ENCODE measurements at regions not wholly inside any gene's neighbourhood (a gene's known extent, or its start where the extent isn't known, plus 50 kb on each side); places are given as distances from the start of the nearest gene placed in this dataset.

DNA sequence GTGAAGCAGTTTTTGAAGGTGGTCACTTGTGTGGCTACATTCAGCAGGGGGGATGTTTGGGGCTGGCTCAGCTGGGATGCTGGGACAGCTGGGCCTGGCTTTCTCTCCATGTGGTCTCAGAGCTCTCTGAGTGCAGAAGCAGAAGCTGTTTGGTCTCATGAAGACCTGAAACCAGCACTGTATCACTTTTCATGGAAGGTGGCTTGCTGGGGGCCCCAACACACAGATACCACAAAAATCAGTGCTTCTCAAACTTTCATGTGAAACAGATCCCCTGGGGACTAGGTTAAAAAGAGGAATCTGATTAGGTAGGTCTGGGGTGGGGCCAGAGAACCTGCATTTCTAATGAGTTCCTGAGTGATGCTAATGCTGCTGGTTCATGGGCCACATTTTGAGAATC, 347.3 kb downstream of the DHX35 start:
- Histone ChIP-seq H3K9ac (ENCODE audit: low read length) (no peak overlapping the region), H3K27ac (ENCODE audit: low read depth, low read length) (no peak overlapping the region), H3K36me3 (ENCODE audit: control insufficient read depth, insufficient read depth, low read length) (no peaks in the 10 kb centered on the region), H3K27me3 (ENCODE audit: control insufficient read depth, insufficient read depth, low read length) (no peaks in the 10 kb centered on the region), H3K4me3 (ENCODE audit: low read length) (no peak overlapping the region), H3K4me1 (ENCODE audit: control insufficient read depth, insufficient read depth, low read length) (no peaks in the 10 kb centered on the region)

DNA sequence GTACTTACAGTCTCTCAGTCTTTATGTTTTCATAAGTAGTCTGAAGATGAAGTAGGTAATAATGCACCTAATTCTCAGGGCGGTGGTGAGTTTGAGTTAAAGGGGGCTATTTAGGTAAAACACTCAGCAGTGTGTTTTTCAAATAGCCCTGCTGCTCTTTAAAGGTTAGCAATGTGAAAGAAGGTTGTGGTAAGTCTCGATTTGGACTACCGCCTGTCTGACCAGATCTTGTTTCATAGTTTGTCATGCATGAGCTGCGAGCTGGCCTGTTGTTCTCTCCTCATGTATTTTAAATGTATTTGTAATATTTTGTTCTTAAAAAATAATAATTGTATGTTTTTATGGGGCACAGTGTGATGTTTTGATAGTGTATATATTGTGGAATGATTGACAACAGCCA, 340.2 kb downstream of the DHX35 start:
- Histone ChIP-seq H3K9ac (ENCODE audit: low read length) (no peak overlapping the region), H3K27ac (ENCODE audit: low read depth, low read length) (no peak overlapping the region), H3K4me1 (ENCODE audit: control insufficient read depth, insufficient read depth, low read length) (no peaks in the 10 kb centered on the region), H3K4me3 (ENCODE audit: low read length) (no peak overlapping the region), H3K36me3 (ENCODE audit: control insufficient read depth, insufficient read depth, low read length) (no peaks in the 10 kb centered on the region), H3K27me3 (ENCODE audit: control insufficient read depth, insufficient read depth, low read length) (no peaks in the 10 kb centered on the region)

DNA sequence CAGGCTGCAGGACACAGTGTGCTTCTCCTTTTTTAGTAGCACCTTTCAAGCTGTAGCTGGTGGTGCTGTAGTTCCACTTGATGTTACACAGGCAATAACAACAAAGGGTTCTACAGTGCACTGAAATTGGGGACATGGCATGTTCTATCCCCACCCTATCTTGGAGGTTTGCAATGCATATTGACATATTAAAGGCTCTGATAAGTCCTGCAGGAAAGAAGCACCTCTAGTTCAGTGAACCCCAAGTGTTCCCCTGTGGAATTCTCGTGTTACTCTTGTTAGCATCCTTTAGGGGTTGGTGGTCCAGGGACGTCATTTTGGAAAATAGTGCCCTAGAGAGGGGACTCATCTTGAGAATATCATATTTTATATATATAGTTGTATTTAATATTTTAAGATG, 337.6 kb downstream of the DHX35 start:
- Histone ChIP-seq H3K4me3 (ENCODE audit: low read length) (no peak overlapping the region), H3K27me3 (ENCODE audit: control insufficient read depth, insufficient read depth, low read length) (no peaks in the 10 kb centered on the region)

DNA sequence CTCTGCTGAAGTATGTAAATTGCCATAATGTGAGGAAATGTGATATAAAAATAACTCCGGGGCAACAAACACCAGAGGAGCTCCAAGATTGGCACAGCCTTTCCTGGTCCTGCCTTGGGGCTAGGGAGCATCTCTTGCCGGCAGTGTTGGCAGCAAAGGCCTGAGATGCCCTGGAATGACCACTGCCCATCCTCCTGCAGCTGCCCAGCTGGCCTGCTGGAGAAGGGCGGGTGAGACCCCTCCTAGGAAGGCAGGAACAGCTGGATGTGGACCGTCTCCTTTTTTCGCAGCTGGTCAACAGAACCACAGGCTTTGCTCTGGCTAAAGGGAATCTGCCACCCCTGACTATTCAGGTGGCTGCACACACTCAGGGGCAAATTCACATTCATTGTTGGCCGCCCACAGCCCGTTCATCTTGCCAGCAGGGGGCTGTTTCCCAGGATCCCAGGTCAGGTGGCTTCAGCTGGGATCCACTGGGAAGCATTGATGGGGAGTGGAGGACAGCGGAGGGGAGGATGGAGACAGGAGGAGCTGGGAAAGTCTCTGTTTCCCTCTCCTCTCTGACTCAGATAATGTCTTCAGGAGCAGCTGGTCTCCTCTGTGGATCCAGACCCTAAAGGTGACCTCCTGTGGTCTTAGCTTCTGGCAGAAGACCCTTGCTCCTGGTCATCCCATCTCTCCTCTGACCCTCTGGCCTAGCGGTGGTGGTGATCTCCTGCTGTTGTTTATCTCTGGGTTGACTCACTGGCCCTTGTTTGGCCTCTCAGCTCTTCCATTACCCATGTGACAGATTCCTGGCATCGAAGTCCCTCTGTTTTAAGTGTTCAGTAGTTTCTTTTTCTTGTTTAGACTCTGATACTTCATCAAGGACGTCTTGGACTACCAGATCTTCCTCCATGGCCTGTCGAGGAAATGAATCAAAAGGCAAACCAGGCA, 336.7 kb downstream of the DHX35 start:
- H3K36me3 ChIP-seq (ENCODE audit: control insufficient read depth, insufficient read depth, low read length) = no peaks in the 10 kb centered on the region
- no peaks in the 10 kb centered on the region for H3K27me3 ChIP-seq (ENCODE audit: control insufficient read depth, insufficient read depth, low read length)
- H3K9ac ChIP-seq (ENCODE audit: low read length) = no peak overlapping the region
- no peaks in the 10 kb centered on the region for H3K4me1 ChIP-seq (ENCODE audit: control insufficient read depth, insufficient read depth, low read length)
- no peak overlapping the region for H3K4me3 ChIP-seq (ENCODE audit: low read length)
- no peak overlapping the region for H3K27ac ChIP-seq (ENCODE audit: low read depth, low read length)

More for the DNA sequence above, 337.6 kb downstream of the DHX35 start:
- Histone ChIP-seq H3K27ac (ENCODE audit: low read depth, low read length) (no peak overlapping the region), H3K4me1 (ENCODE audit: control insufficient read depth, insufficient read depth, low read length) (no peaks in the 10 kb centered on the region), H3K9ac (ENCODE audit: low read length) (no peak overlapping the region), H3K36me3 (ENCODE audit: control insufficient read depth, insufficient read depth, low read length) (no peaks in the 10 kb centered on the region)

DNA sequence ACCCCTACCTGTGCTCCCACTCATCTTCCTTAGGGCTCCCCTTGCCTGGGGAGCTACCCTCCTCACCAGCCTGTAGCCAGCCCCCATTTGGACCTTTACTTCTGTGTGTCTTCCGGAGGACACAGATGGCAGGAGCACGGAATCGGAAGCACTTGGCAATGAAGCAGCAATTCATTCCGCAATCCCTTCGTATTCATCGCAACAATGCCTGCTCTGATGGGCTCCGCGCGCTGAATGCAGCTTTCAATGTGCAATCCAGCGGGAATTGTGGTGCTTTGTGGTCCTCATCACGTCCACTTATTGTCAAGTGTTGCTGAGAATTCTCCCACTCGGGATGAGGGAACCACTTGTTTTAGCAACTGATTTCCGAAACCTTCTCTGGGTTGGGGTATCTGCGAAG, 336.0 kb downstream of the DHX35 start:
- Histone ChIP-seq H3K4me1 (ENCODE audit: control insufficient read depth, insufficient read depth, low read length) (no peaks in the 10 kb centered on the region), H3K27me3 (ENCODE audit: control insufficient read depth, insufficient read depth, low read length) (no peaks in the 10 kb centered on the region)

DNA sequence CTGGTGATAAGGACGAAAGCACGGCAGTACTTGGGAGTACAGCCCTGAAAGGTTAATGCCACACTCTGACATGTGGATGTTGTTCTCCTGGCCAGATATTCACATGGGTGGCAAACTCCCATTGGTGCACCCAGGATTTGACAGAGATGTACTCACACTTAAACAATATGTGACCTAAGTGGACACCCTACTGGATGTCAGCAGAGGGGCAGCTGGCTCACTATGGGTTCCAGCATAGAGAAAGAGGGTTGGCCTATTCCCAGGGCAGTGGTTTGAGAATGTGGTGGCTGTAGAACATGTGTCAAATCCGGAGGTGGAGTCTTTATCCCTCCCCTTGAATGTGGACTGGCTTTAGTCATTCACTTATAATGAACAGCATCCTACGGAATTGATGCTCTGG, 333.2 kb downstream of the DHX35 start:
- Histone ChIP-seq H3K4me1 (ENCODE audit: control insufficient read depth, insufficient read depth, low read length) (no peaks in the 10 kb centered on the region), H3K27ac (ENCODE audit: low read depth, low read length) (no peak overlapping the region), H3K27me3 (ENCODE audit: control insufficient read depth, insufficient read depth, low read length) (no peaks in the 10 kb centered on the region), H3K36me3 (ENCODE audit: control insufficient read depth, insufficient read depth, low read length) (no peaks in the 10 kb centered on the region), H3K9ac (ENCODE audit: low read length) (no peak overlapping the region), H3K4me3 (ENCODE audit: low read length) (no peak overlapping the region)

More for the DNA sequence above, 336.0 kb downstream of the DHX35 start:
- H3K4me3 ChIP-seq (ENCODE audit: low read length) = no peak overlapping the region
- H3K27ac ChIP-seq (ENCODE audit: low read depth, low read length) = no peak overlapping the region
- H3K9ac ChIP-seq (ENCODE audit: low read length) = no peak overlapping the region
- no peaks in the 10 kb centered on the region for H3K36me3 ChIP-seq (ENCODE audit: control insufficient read depth, insufficient read depth, low read length)

DNA sequence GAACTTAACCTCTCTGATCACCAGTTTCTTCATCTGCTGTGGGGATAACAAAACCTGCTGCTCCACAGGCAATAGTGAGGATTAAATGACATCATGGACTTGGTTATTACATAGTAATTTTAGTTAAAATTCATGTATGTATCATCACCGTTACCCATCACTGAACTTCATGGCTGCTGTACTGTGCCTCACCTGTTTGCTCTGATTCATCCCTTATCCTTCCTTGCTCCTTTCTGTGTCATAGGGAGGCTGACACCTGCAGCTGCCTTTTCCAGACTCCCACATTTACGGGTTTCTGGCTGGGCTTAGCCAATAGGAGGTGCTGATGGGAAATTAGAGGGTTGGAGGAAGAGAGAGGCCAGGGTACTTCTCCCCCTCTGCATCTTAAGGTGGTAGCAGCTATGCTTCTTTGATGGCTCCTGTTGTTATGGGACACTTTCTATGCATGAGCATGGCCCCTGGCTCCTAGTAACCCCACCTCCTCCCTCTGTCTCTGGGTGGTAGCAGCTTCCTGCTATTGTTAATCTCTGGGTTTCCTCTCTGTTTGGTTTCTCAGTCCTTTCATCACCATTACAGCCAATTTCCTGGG, 332.1 kb downstream of the DHX35 start:
- Histone ChIP-seq H3K9ac (ENCODE audit: low read length) (no peak overlapping the region), H3K4me1 (ENCODE audit: control insufficient read depth, insufficient read depth, low read length) (no peaks in the 10 kb centered on the region)

DNA sequence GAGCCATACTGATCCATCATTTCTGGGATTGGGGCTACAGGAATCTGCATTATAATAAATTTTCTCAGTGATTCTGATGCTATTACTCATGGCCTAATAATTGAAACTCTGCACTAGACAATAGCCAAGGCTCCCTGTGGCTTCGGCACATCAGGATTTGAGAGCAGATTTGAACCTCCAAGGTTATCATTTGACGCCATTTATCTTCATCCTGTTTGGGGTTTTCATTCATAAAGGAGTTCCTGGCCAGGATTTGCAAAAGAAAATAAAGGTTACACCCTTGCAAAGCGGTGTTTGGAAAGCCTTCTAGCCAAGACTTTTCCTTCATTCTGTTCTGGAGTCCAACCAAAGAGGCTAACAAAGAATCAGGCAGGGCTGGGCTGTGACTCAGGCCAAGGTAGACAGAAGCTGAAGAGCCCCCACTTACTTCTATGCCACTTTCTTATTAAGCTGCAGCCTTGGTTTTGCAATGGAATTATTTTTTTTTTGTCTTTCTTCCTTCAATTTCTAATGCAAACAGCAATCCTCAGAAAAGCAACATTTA, 330.1 kb downstream of the DHX35 start:
- Histone ChIP-seq H3K27me3 (ENCODE audit: control insufficient read depth, insufficient read depth, low read length) (no peaks in the 10 kb centered on the region), H3K36me3 (ENCODE audit: control insufficient read depth, insufficient read depth, low read length) (no peaks in the 10 kb centered on the region), H3K9ac (ENCODE audit: low read length) (no peak overlapping the region), H3K4me3 (ENCODE audit: low read length) (no peak overlapping the region), H3K27ac (ENCODE audit: low read depth, low read length) (no peak overlapping the region), H3K4me1 (ENCODE audit: control insufficient read depth, insufficient read depth, low read length) (no peaks in the 10 kb centered on the region)

More for the DNA sequence above, 332.1 kb downstream of the DHX35 start:
- Histone ChIP-seq H3K27me3 (ENCODE audit: control insufficient read depth, insufficient read depth, low read length) (no peaks in the 10 kb centered on the region), H3K36me3 (ENCODE audit: control insufficient read depth, insufficient read depth, low read length) (no peaks in the 10 kb centered on the region), H3K27ac (ENCODE audit: low read depth, low read length) (no peak overlapping the region), H3K4me3 (ENCODE audit: low read length) (no peak overlapping the region)

DNA sequence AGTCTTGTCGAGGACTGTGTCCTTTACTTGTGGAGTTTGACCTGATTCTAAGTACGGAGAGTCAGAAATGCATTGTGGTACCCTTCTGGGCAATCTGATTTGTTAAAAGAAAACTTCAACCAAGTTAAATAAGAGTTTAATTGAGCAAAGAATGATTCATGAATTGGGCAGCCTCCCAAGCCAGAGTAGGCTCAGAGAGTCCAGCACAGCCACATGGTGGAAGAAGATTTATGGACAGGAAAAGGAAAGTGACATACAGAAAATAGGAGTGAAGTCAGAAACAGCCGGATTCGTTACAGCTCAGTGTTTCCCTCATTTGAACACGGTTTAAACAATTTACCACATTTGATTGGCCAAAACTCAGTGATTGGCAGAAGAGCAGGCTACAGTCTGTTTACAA, 329.2 kb downstream of the DHX35 start:
- H3K9ac ChIP-seq (ENCODE audit: low read length) = no peak overlapping the region
- no peak overlapping the region for H3K4me3 ChIP-seq (ENCODE audit: low read length)
- H3K4me1 ChIP-seq (ENCODE audit: control insufficient read depth, insufficient read depth, low read length) = no peaks in the 10 kb centered on the region
- no peaks in the 10 kb centered on the region for H3K27me3 ChIP-seq (ENCODE audit: control insufficient read depth, insufficient read depth, low read length)
- H3K27ac ChIP-seq (ENCODE audit: low read depth, low read length) = no peak overlapping the region
- H3K36me3 ChIP-seq (ENCODE audit: control insufficient read depth, insufficient read depth, low read length) = no peaks in the 10 kb centered on the region

DNA sequence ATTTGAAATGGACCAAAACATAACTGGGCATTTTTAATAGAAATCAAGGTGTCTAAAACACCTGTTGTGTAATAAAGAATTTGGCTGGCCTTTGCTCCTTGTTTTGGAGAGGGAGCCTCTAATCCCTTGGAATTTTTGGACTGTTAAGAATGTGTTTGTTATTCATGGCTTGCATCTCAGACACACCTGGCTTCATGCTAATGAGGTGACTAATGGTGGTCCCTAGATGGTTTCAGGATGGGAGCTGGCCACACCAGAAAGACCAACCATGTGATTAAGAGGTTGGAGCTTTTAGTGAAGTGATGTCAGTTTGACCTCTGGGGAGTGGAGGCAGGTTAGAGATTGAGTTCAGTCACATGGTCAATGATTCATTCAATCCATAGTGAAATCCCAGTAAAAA, 328.4 kb downstream of the DHX35 start:
- Histone ChIP-seq H3K9ac (ENCODE audit: low read length) (no peak overlapping the region), H3K36me3 (ENCODE audit: control insufficient read depth, insufficient read depth, low read length) (no peaks in the 10 kb centered on the region), H3K27me3 (ENCODE audit: control insufficient read depth, insufficient read depth, low read length) (no peaks in the 10 kb centered on the region), H3K4me1 (ENCODE audit: control insufficient read depth, insufficient read depth, low read length) (no peaks in the 10 kb centered on the region), H3K4me3 (ENCODE audit: low read length) (no peak overlapping the region), H3K27ac (ENCODE audit: low read depth, low read length) (no peak overlapping the region)

DNA sequence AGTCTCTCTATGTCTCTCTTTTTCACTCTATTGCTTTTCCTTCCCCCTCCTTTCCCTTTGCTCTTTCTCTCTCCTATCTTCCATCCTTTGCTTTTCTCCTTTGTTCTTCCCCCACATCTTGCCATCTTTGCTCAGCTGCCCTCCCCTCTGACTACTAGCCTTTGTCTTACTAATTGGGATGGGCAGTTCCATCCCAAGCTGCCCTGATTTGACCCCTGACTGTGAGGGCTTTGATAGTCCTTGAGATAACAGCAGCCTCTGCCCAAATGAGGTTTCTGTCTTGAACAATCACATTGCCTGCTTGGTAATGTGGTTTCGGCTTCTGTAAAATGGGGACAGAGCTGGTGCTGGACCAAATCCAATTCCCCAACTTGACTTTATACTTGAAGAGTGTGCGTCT, 327.7 kb downstream of the DHX35 start:
- no peaks in the 10 kb centered on the region for H3K36me3 ChIP-seq (ENCODE audit: control insufficient read depth, insufficient read depth, low read length)
- no peaks in the 10 kb centered on the region for H3K27me3 ChIP-seq (ENCODE audit: control insufficient read depth, insufficient read depth, low read length)
- no peak overlapping the region for H3K27ac ChIP-seq (ENCODE audit: low read depth, low read length)
- H3K4me1 ChIP-seq (ENCODE audit: control insufficient read depth, insufficient read depth, low read length) = no peaks in the 10 kb centered on the region
- no peak overlapping the region for H3K9ac ChIP-seq (ENCODE audit: low read length)
- no peak overlapping the region for H3K4me3 ChIP-seq (ENCODE audit: low read length)

DNA sequence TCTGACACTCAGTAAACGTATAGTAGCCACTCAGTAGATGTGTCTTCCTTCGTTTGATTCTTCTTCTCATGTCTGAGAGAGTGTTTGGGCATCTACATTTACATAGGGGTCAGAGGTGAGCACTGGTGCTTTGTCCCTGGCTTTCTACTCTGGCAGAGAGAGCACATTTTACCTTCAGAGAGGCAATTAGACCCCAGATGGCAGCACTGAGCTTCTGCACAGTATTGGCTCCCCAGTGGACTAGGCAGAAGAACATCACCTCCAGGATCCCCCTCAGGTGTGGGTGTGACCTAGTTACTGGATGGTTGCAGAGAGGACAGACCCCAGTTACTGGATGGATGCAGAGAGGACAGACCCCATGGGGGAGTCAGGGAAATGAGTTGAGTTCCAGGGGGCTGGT, 327.2 kb downstream of the DHX35 start:
- no peak overlapping the region for H3K27ac ChIP-seq (ENCODE audit: low read depth, low read length)
- no peak overlapping the region for H3K4me3 ChIP-seq (ENCODE audit: low read length)
- no peaks in the 10 kb centered on the region for H3K36me3 ChIP-seq (ENCODE audit: control insufficient read depth, insufficient read depth, low read length)
- no peak overlapping the region for H3K9ac ChIP-seq (ENCODE audit: low read length)
- H3K4me1 ChIP-seq (ENCODE audit: control insufficient read depth, insufficient read depth, low read length) = no peaks in the 10 kb centered on the region
- no peaks in the 10 kb centered on the region for H3K27me3 ChIP-seq (ENCODE audit: control insufficient read depth, insufficient read depth, low read length)

Measured in rectal smooth muscle tissue (tissue), 1 donor.